ENCODE measurements at regions not wholly inside any gene's neighbourhood (a gene's known extent, or its start where the extent isn't known, plus 50 kb on each side); places are given as distances from the start of the nearest gene placed in this dataset.

GRCh38 chrX:926991-927390 lies 285.5 kb downstream of the CRLF2 start (continued):
- TF ChIP-seq RBBP5 (IDR thresholded peaks at IDR 0.05; ENCODE audit: borderline replicate concordance, low read depth, low read length) (no peak), SP2 (IDR thresholded peaks at IDR 0.05; ENCODE audit: low read length) (no peak), MAFK (IDR thresholded peaks at IDR 0.05; ENCODE audit: low read depth, low read length) (no peak)

Data from H1 (cell line).